ENCODE measurements at regions not wholly inside any gene's neighbourhood (a gene's known extent, or its start where the extent isn't known, plus 50 kb on each side); places are given as distances from the start of the nearest gene placed in this dataset.

GRCh38 chr16:51458356-51459140 lies 307.5 kb upstream of the SALL1 start:
- TF ChIP-seq CTCF (conservative IDR thresholded peaks at IDR 0.05; ENCODE audit: low read depth, low read length): no peak
- H3K4me3 ChIP-seq (ENCODE audit: low read depth, low read length): no peak overlapping the region
- no peak for DNase-seq (ENCODE audit: low read depth)

GRCh38 chr16:51457775-51458174 lies 306.7 kb upstream of the SALL1 start:
- no peak for DNase-seq (ENCODE audit: low read depth)
- no peak for TF ChIP-seq CTCF (conservative IDR thresholded peaks at IDR 0.05; ENCODE audit: low read depth, low read length)
- H3K4me3 ChIP-seq (ENCODE audit: low read depth, low read length): no peak overlapping the region

GRCh38 chr16:51455398-51455797 lies 304.3 kb upstream of the SALL1 start:
- no peak for DNase-seq (ENCODE audit: low read depth)
- H3K4me3 ChIP-seq (ENCODE audit: low read depth, low read length): no peak overlapping the region
- no peak for TF ChIP-seq CTCF (conservative IDR thresholded peaks at IDR 0.05; ENCODE audit: low read depth, low read length)

GRCh38 chr16:51453251-51453650 lies 302.2 kb upstream of the SALL1 start:
- DNase-seq (ENCODE audit: low read depth): no peak
- no peak for TF ChIP-seq CTCF (conservative IDR thresholded peaks at IDR 0.05; ENCODE audit: low read depth, low read length)

GRCh38 chr16:51450909-51451308 lies 299.8 kb upstream of the SALL1 start:
- no peak overlapping the region for H3K4me3 ChIP-seq (ENCODE audit: low read depth, low read length)
- DNase-seq (ENCODE audit: low read depth): no peak
- TF ChIP-seq CTCF (conservative IDR thresholded peaks at IDR 0.05; ENCODE audit: low read depth, low read length): no peak

More at GRCh38 chr16:51453251-51453650, 302.2 kb upstream of the SALL1 start:
- no peak overlapping the region for H3K4me3 ChIP-seq (ENCODE audit: low read depth, low read length)

- H3K4me3 ChIP-seq (ENCODE audit: low read depth, low read length): no peak overlapping the region
- DNase-seq (ENCODE audit: low read depth): no peak
- no peak for TF ChIP-seq CTCF (conservative IDR thresholded peaks at IDR 0.05; ENCODE audit: low read depth, low read length)
Measured at GRCh38 chr16:51450376-51450775, 299.3 kb upstream of the SALL1 start.

GRCh38 chr16:51449441-51449840 lies 298.4 kb upstream of the SALL1 start:
- no peak for DNase-seq (ENCODE audit: low read depth)
- H3K4me3 ChIP-seq (ENCODE audit: low read depth, low read length): no peak overlapping the region
- no peak for TF ChIP-seq CTCF (conservative IDR thresholded peaks at IDR 0.05; ENCODE audit: low read depth, low read length)

All from epithelial cell of proximal tubule (primary cell).